DMS114 treated with DMSO at 0.1 percent for 48 hours (cell line): ENCODE measurements at regions not wholly inside any gene's neighbourhood (a gene's known extent, or its start where the extent isn't known, plus 50 kb on each side); places are given as distances from the start of the nearest gene placed in this dataset.

Experiments
- DNase-seq: peaks from one replicate; lab custom pipeline; 2025; ENCODE audit not compliant: unreplicated experiment; lab: John Stamatoyannopoulos, UW

- DNase-seq, result no peak
Measured at GRCh38 chr6:163946437-163946836, 531.9 kb downstream of the QKI start.

DNA sequence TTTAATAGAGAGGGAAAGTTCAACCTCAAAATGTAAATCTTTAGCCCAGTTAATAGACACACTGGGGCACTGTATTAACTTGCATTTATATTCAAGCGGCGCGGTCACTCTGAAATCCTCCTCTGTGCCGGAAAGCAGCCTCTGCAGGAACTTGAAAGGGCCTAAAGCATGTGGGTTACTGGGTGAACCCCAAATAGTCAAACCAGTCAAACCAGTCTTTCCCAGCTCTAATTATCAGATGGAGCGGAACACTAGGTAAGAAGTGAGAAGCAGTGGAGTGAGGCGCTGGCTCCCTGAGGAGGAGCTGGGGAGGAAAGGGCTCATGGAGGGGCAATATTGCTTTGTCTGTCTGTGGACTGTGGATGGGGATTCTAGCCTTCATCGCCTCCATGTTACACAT lies 531.3 kb downstream of the QKI start:
- DNase-seq, result no peak

- DNase-seq, result no peak
Measured at GRCh38 chr6:163944897-163945296, 530.4 kb downstream of the QKI start.

DNA sequence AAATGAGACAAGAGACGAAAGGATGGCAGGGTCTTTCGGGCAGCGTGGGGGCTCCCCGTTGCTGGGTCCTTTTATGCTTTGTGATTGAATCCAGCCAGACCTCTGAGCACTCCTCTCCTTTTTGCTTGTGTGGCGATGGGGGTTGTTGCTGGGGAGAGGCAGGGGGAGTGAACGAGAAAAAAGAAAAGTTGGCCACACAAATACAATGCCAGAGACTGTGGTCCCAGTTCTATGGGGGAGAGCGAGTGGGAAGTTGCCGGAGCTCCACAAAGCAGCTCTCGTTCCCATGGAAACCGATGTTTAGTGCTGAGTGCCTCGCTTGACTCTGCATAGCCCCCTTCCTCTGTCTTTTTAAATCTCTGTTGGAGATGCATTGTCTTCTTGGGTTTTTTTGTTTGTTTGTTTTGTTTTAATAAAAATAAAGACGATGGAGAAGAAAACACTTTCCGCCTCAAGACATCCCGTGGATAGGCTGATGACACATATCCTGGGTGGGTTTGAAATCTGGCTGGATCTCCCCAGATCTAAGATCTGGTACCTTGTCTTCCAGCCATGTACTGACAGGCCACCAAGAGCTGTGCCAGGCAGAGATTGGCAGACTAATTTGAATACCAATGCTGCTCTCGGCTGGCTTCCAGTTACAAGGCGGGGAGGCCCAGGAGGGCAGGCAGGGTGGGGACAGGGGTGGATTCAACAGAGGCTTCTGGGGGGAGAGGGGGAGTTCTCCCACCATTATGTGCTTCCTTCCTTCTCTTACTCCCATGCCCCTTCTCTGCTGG lies 529.3 kb downstream of the QKI start:
- DNase-seq, result no peak

DNA sequence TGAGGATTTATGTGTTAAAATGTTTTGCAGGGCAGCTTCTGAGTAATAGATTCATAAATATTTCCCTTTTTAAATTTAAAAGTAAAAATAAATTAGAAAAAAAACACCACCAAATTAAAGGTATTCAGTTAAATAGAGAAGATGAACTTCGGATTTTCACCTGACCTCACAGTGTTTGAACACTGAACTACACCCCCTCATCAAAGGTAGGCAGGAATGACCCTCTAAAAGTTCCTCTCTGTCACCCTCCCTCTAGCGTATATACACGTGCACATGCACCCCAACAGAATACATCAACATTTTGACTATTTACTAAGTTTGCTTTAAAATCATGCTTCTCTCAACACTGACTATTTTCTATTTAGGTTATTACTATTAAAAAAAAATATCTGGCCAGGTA lies 528.3 kb downstream of the QKI start:
- no peak for DNase-seq

GRCh38 chr6:163941624-163941976 lies 527.1 kb downstream of the QKI start:
- DNase-seq, result no peak

DNA sequence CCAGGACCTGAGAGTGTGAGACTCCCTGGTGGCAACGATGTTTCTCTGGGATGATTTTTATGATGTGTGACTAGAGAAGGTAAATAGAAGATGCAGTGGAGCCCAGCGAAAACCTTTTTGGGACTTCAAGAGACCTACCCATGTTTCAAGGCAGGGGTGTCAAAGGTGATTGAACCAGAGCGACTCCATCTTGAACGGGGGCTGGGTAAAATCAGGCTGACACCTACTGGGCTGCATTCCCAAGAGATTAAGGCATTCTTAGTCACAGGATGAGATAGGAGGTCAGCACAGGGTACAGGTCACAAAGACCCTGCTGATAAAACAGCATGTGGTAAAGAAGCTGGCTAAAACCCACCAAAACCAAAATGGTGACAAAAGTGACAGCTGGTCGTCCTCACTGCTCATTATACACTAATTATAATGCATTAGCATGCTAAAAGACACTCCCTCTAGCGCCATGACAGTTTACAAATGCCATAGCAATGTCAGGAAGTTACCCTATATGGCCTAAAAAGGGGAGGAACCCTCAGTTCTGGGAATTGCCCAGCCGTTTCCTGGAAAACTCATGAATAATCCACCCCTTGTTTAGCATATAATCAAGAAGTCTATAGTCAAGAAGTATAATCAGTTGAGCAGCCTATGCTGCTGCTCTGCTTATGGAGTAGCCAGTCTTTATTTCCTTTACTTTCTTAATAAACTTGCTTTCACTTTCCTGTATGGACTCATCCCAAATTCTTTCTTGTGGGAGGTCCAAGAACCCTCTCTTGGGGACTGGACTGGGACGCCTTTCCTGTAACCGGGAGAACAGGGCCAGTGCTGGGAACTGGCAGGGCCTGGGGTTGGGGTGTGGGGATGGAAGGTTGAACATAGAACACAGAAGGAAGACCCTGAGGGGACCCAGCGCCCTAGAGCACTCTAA lies 526.4 kb downstream of the QKI start:
- DNase-seq, result no peak

DNA sequence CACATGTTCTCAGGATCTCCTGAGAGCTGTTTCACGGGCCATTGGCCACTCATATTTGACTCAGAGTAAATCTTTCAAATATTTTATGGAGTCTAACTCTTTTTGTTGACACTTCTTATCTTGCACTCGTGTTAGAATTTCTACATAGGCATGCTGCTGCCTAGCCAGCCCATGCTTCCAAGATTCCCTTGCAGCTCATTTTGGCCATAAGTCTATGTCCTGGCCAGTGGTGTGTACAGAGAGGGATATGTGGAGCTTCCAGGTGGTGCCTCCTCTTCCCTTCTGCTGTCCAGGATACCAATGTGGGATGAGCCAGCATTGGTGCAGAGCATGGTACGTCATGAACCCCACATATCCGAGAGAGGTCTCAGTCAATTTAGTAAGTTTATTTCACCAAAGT lies 522.6 kb downstream of the QKI start:
- DNase-seq, result no peak

DNA sequence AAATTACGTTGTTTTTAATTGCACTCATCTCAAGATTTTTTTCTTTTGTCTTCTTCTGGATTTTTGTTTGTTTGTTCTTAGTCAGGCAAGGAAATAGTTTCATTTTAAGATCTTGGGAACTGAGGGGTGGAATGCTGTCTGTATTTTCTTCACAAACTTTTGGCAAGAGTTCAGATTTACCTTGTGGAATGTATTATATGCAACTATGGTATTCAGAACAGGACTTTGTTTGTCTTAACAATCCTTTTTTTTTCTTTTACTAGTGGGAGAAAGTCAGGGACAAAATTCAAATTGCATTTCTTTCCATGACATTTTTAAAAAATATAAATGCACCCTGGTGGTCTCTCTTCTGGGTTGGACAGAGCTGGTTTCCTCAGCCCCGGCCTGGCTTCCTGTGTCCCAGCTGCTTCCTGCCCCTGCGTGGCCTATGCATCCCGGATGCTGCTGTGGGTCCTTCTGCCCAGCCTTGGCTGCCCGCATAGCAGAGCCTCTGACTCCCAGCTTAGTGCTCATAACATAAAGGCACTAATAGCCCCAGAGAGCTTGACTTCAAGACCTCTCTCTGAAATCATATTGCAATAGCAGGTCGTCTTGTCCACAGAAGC lies 520.7 kb downstream of the QKI start:
- DNase-seq, result no peak

- DNase-seq, result no peak
Measured at GRCh38 chr6:163930012-163930411, 515.5 kb downstream of the QKI start.

DNA sequence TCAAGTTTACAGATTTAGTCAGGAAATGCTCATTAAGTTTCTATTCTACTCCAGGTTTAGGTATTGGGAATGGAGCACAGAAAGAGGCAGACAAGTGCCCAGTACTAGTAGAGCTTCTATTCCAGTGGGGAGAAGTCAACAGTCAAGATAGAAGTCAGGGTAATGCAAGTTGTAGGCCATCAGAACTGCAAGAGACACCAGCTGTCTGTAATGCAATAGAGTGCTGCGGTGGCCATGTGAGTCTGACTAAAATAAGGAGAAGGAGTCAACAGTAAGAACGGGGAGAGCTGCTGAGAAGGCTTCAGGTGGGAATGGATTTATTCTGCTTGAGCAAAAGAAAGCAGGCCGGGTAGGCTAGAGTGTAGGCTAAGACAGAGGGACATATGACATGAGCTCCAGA lies 515.0 kb downstream of the QKI start:
- no peak for DNase-seq

DNA sequence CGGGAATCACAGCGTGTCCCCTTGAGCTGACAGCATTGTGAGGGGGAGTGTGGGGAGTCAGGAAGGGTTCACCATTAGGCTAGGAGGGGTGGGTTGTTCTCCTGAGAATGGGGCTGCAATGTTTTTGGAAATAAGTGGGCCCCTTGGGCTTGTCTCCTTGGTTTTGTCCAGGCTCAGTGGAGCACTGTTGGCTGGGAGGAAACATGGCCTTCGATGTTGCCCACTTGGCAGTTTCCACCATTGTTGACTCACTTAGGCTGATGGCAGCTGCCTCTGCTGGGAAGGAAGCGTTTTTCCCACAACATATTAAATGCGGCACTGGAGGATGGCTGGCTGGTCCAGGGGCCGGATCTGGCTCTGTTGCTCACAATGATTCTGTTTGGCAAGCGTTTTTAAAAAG lies 512.1 kb downstream of the QKI start:
- no peak for DNase-seq

- no peak for DNase-seq
Measured at GRCh38 chr6:163925839-163926238, 511.3 kb downstream of the QKI start.

DNA sequence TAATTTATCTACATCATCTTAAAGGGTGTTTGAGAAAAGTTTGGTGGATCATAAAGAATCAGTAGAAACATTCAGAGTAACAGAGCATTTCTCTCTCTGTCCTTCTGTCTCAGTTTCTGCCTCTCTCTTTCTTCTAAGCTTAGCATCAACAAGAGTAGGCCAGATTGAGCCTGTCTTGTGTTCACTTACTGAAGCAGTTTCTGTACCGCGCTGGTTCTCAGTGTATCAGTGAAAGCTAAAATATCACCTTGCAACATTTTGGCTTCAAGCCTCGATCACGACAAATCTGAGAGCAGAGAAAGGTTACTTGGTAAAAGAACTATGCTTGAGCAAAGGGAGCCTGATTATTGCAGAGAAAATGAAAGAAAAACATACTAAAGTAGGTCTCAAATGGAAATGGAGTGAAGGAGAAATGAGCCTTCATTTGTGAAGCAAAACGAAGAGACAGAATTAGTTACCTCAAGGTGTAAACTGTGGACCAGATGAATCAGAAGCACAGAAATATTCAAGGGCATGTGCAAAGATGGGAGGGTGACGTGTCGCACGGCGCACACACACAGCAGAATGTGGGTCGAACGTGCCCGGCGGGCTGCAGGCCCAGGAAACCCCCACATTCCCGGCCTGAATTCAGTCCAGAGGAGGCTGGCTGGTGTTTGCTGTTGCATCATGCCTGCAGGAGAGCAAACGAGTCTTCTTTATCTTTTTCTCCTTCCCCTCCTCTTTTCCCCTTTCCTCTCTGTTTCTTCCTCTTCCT lies 509.3 kb downstream of the QKI start:
- no peak for DNase-seq

DNA sequence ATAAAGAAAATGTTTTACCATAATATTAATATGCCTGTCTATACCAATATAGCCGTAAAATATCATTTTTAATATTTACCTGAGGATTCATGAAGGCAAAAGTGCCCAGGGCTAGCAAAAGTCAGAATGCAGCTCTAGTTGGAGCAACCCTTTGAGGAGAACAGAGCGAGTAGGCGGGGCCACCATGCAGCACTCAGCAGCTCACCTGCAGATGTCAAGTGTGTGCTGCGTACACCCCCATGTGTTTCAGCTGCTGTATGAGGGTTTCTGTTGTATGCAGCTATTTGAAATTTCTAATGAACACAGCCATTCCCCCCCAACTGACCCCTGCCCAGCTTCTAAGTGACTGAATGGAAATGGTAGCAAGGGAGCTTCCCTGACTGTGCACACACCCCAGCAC lies 508.0 kb downstream of the QKI start:
- no peak for DNase-seq

DNA sequence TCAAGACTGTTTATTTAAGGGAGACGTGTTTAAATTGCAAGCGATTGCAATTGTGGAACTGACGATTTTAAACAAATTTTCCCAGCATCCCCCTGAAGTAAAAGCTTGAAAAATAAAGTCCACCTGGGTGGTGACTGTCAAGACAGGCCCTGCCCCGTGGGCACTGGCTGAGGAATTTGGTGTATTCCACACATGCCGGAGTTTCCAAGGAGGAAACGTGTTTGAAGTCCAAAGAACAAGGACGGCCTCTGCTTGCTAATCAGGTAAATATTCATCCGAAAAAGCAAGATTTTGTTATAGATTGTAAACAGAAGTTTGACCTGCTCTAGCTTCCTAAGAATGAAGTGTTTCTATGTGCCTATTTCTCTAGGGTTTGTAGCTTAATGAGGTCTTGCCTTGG lies 505.1 kb downstream of the QKI start:
- DNase-seq, result no peak

GRCh38 chr6:163916315-163917081 lies 502.0 kb downstream of the QKI start:
- no peak for DNase-seq

DNA sequence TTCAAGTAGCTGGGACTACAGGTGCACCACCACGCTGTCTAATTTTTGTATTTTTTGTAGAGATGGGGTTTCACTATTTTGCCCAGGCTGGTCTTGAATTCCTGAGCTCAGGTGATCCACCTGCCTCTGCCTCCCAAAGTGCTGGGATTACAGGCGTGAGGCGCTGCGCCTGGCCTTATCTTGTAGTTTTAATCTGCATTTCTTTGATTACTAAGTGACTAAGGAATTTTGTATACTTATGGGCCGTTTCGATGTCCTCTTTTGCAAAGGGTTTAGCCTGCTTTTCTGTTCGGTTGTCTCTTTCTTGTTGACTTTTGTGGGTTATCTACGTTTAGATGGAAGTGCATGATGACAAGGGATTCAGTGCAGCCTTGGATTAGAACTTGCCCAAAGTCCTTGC lies 500.6 kb downstream of the QKI start:
- DNase-seq, result no peak

DNA sequence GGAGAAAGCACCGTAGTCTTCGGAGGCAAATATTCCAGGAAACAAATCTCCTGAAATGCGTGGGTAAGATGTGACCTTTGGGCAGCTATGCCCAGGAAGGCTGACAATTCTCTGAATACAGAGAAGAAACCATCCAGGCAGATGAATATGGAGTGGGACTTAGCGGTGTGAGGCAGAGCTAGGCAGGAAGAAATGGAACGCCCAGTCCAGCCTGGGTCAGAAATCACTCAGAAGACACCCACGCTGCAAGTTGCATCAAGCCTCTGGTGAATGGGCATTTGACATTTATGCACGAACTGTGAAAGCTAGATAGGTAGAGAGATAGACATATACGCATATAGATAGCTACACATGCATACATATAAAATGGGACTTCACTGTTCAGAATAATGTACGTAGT lies 498.5 kb downstream of the QKI start:
- DNase-seq, result no peak

DNA sequence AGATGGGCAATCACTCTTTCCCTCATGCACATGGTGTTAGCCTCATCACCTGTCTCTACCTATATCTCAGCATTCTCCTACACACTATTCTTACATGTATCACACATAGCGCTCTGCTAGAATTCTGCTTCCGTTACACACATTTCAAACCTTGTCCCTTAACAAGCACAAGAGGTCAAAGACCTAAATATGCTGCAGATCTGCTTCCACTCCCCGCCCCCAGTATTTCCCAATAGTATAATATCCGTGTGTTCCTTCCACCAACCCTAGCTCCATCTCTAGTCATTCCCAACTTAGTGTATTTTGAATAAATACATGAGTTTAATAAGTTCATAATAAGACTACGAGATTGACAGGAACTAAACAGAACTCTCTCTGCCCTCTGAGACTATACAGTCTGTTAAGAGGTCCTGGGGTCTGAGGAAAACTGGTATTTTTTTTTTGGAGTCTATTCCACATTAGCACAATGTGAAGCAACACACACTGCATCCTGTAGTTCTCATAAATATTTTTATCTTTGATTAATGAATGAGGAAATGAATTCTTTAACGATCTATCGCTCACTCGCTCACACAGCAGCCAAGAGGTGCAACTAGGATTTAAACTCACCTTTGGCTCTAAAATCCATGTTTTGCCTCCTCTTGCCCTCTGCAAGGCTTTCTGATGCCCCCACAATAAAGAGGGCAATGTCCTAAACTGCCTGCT lies 491.6 kb downstream of the QKI start:
- no peak for DNase-seq
